ENCODE measurements at regions not wholly inside any gene's neighbourhood (a gene's known extent, or its start where the extent isn't known, plus 50 kb on each side); places are given as distances from the start of the nearest gene placed in this dataset.

- no peaks in the 10 kb centered on the region for H3K9me3 ChIP-seq (ENCODE audit: control insufficient read depth in 2 of 2, low read length in 2 of 2)
- no peaks in the 10 kb centered on the region for H3K4me1 ChIP-seq (ENCODE audit: control insufficient read depth, insufficient read depth, low read length)
- H3K4me3 ChIP-seq (ENCODE audit: low read length in 2 of 2), result no peak overlapping the region
- H3K36me3 ChIP-seq (ENCODE audit: control insufficient read depth in 2 of 2, insufficient read depth in 2 of 2, low read length in 2 of 2), result no peaks in the 10 kb centered on the region
- H3K27me3 ChIP-seq (ENCODE audit: control insufficient read depth in 1 of 2, insufficient read depth in 2 of 2, low read length in 2 of 2), result peaks cover 3 to 5% of the 10 kb centered on the region in 2 donors
- H3K27ac ChIP-seq (ENCODE audit: low read length), result no peak overlapping the region
- H3K9ac ChIP-seq (ENCODE audit: low read length in 2 of 2), result no peak overlapping the region
Observed at GRCh38 chr1:29983321-29983720, 740.1 kb downstream of the MATN1 start.

- H3K9ac ChIP-seq (ENCODE audit: low read length in 2 of 2), result no peak overlapping the region
- H3K4me3 ChIP-seq (ENCODE audit: low read length in 2 of 2), result no peak overlapping the region
- no peak overlapping the region for H3K27ac ChIP-seq (ENCODE audit: low read length)
- H3K27me3 ChIP-seq (ENCODE audit: control insufficient read depth in 1 of 2, insufficient read depth in 2 of 2, low read length in 2 of 2), result peaks cover 3 to 5% of the 10 kb centered on the region in 2 donors
- no peaks in the 10 kb centered on the region for H3K4me1 ChIP-seq (ENCODE audit: control insufficient read depth, insufficient read depth, low read length)
- no peaks in the 10 kb centered on the region for H3K36me3 ChIP-seq (ENCODE audit: control insufficient read depth in 2 of 2, insufficient read depth in 2 of 2, low read length in 2 of 2)
- peaks cover 0 to 5% of the 10 kb centered on the region in 2 donors for H3K9me3 ChIP-seq (ENCODE audit: control insufficient read depth in 2 of 2, low read length in 2 of 2)
Observed at GRCh38 chr1:29981586-29982239, 741.7 kb downstream of the MATN1 start.

- Histone ChIP-seq H3K27ac (ENCODE audit: low read length) (no peak overlapping the region), H3K9ac (ENCODE audit: low read length in 2 of 2) (no peak overlapping the region)
Observed at GRCh38 chr1:29977550-29977949, 741.2 kb downstream of the PTPRU start.

GRCh38 chr1:29975036-29975694 lies 738.8 kb downstream of the PTPRU start:
- Histone ChIP-seq H3K4me1 (ENCODE audit: control insufficient read depth, insufficient read depth, low read length) (no peaks in the 10 kb centered on the region), H3K27me3 (ENCODE audit: control insufficient read depth in 1 of 2, insufficient read depth in 2 of 2, low read length in 2 of 2) (no peaks in the 10 kb centered on the region), H3K9ac (ENCODE audit: low read length in 2 of 2) (no peak overlapping the region), H3K36me3 (ENCODE audit: control insufficient read depth in 2 of 2, insufficient read depth in 2 of 2, low read length in 2 of 2) (no peaks in the 10 kb centered on the region), H3K27ac (ENCODE audit: low read length) (no peak overlapping the region), H3K9me3 (ENCODE audit: control insufficient read depth in 2 of 2, low read length in 2 of 2) (peaks cover 0 to 5% of the 10 kb centered on the region in 2 donors), H3K4me3 (ENCODE audit: low read length in 2 of 2) (no peak overlapping the region)

More at GRCh38 chr1:29977550-29977949, 741.2 kb downstream of the PTPRU start:
- no peaks in the 10 kb centered on the region for H3K27me3 ChIP-seq (ENCODE audit: control insufficient read depth in 1 of 2, insufficient read depth in 2 of 2, low read length in 2 of 2)
- H3K4me1 ChIP-seq (ENCODE audit: control insufficient read depth, insufficient read depth, low read length), result no peaks in the 10 kb centered on the region
- no peaks in the 10 kb centered on the region for H3K36me3 ChIP-seq (ENCODE audit: control insufficient read depth in 2 of 2, insufficient read depth in 2 of 2, low read length in 2 of 2)
- H3K4me3 ChIP-seq (ENCODE audit: low read length in 2 of 2), result no peak overlapping the region
- H3K9me3 ChIP-seq (ENCODE audit: control insufficient read depth in 2 of 2, low read length in 2 of 2), result peaks cover 0 to 5% of the 10 kb centered on the region in 2 donors

GRCh38 chr1:29974316-29974724 lies 738.0 kb downstream of the PTPRU start:
- Histone ChIP-seq H3K36me3 (ENCODE audit: control insufficient read depth in 2 of 2, insufficient read depth in 2 of 2, low read length in 2 of 2) (no peaks in the 10 kb centered on the region), H3K27me3 (ENCODE audit: control insufficient read depth in 1 of 2, insufficient read depth in 2 of 2, low read length in 2 of 2) (peaks cover under 1 to 3% of the 10 kb centered on the region in 2 donors), H3K4me3 (ENCODE audit: low read length in 2 of 2) (no peak overlapping the region), H3K27ac (ENCODE audit: low read length) (no peak overlapping the region), H3K9me3 (ENCODE audit: control insufficient read depth in 2 of 2, low read length in 2 of 2) (peaks cover 2 to 5% of the 10 kb centered on the region in 2 donors), H3K9ac (ENCODE audit: low read length in 2 of 2) (no peak overlapping the region), H3K4me1 (ENCODE audit: control insufficient read depth, insufficient read depth, low read length) (no peaks in the 10 kb centered on the region)

GRCh38 chr1:29973406-29973805 lies 737.1 kb downstream of the PTPRU start:
- Histone ChIP-seq H3K4me3 (ENCODE audit: low read length in 2 of 2) (no peak overlapping the region), H3K9ac (ENCODE audit: low read length in 2 of 2) (no peak overlapping the region), H3K27me3 (ENCODE audit: control insufficient read depth in 1 of 2, insufficient read depth in 2 of 2, low read length in 2 of 2) (peaks cover 2 to 3% of the 10 kb centered on the region in 2 donors), H3K9me3 (ENCODE audit: control insufficient read depth in 2 of 2, low read length in 2 of 2) (peaks cover 7 to 9% of the 10 kb centered on the region in 2 donors), H3K36me3 (ENCODE audit: control insufficient read depth in 2 of 2, insufficient read depth in 2 of 2, low read length in 2 of 2) (no peaks in the 10 kb centered on the region), H3K27ac (ENCODE audit: low read length) (no peak overlapping the region), H3K4me1 (ENCODE audit: control insufficient read depth, insufficient read depth, low read length) (no peaks in the 10 kb centered on the region)

- Histone ChIP-seq H3K36me3 (ENCODE audit: control insufficient read depth in 2 of 2, insufficient read depth in 2 of 2, low read length in 2 of 2) (no peaks in the 10 kb centered on the region), H3K4me3 (ENCODE audit: low read length in 2 of 2) (no peak overlapping the region), H3K4me1 (ENCODE audit: control insufficient read depth, insufficient read depth, low read length) (no peaks in the 10 kb centered on the region), H3K27ac (ENCODE audit: low read length) (no peak overlapping the region), H3K27me3 (ENCODE audit: control insufficient read depth in 1 of 2, insufficient read depth in 2 of 2, low read length in 2 of 2) (peaks cover 3 to 4% of the 10 kb centered on the region in 2 donors), H3K9ac (ENCODE audit: low read length in 2 of 2) (no peak overlapping the region), H3K9me3 (ENCODE audit: control insufficient read depth in 2 of 2, low read length in 2 of 2) (peaks cover 7 to 9% of the 10 kb centered on the region in 2 donors)
Observed at GRCh38 chr1:29972421-29973053, 736.2 kb downstream of the PTPRU start.

- H3K27ac ChIP-seq (ENCODE audit: low read length), result no peak overlapping the region
- no peaks in the 10 kb centered on the region for H3K36me3 ChIP-seq (ENCODE audit: control insufficient read depth in 2 of 2, insufficient read depth in 2 of 2, low read length in 2 of 2)
- peaks cover 4 to 7% of the 10 kb centered on the region in 2 donors for H3K9me3 ChIP-seq (ENCODE audit: control insufficient read depth in 2 of 2, low read length in 2 of 2)
- no peaks in the 10 kb centered on the region for H3K4me1 ChIP-seq (ENCODE audit: control insufficient read depth, insufficient read depth, low read length)
- H3K9ac ChIP-seq (ENCODE audit: low read length in 2 of 2), result no peak overlapping the region
- peaks cover 3 to 7% of the 10 kb centered on the region in 2 donors for H3K27me3 ChIP-seq (ENCODE audit: control insufficient read depth in 1 of 2, insufficient read depth in 2 of 2, low read length in 2 of 2)
- H3K4me3 ChIP-seq (ENCODE audit: low read length in 2 of 2), result no peak overlapping the region
Observed at GRCh38 chr1:29971703-29972102, 735.4 kb downstream of the PTPRU start.

GRCh38 chr1:29970747-29971325 lies 734.5 kb downstream of the PTPRU start:
- no peak overlapping the region for H3K9ac ChIP-seq (ENCODE audit: low read length in 2 of 2)
- no peak overlapping the region for H3K27ac ChIP-seq (ENCODE audit: low read length)
- no peak overlapping the region for H3K4me3 ChIP-seq (ENCODE audit: low read length in 2 of 2)
- no peaks in the 10 kb centered on the region for H3K4me1 ChIP-seq (ENCODE audit: control insufficient read depth, insufficient read depth, low read length)
- peaks cover 3 to 15% of the 10 kb centered on the region in 2 donors for H3K27me3 ChIP-seq (ENCODE audit: control insufficient read depth in 1 of 2, insufficient read depth in 2 of 2, low read length in 2 of 2)
- peaks cover 4 to 7% of the 10 kb centered on the region in 2 donors for H3K9me3 ChIP-seq (ENCODE audit: control insufficient read depth in 2 of 2, low read length in 2 of 2)
- H3K36me3 ChIP-seq (ENCODE audit: control insufficient read depth in 2 of 2, insufficient read depth in 2 of 2, low read length in 2 of 2), result no peaks in the 10 kb centered on the region

GRCh38 chr1:29969576-29969975 lies 733.3 kb downstream of the PTPRU start:
- H3K27ac ChIP-seq (ENCODE audit: low read length), result no peak overlapping the region
- no peak overlapping the region for H3K4me3 ChIP-seq (ENCODE audit: low read length in 2 of 2)
- peaks cover 3 to 18% of the 10 kb centered on the region in 2 donors for H3K27me3 ChIP-seq (ENCODE audit: control insufficient read depth in 1 of 2, insufficient read depth in 2 of 2, low read length in 2 of 2)

More at GRCh38 chr1:29969576-29969975, 733.3 kb downstream of the PTPRU start:
- Histone ChIP-seq H3K9me3 (ENCODE audit: control insufficient read depth in 2 of 2, low read length in 2 of 2) (peaks cover 4 to 7% of the 10 kb centered on the region in 2 donors), H3K36me3 (ENCODE audit: control insufficient read depth in 2 of 2, insufficient read depth in 2 of 2, low read length in 2 of 2) (no peaks in the 10 kb centered on the region), H3K9ac (ENCODE audit: low read length in 2 of 2) (no peak overlapping the region), H3K4me1 (ENCODE audit: control insufficient read depth, insufficient read depth, low read length) (no peaks in the 10 kb centered on the region)
